CD4-positive, alpha-beta T cell (primary cell): ENCODE measurements at regions not wholly inside any gene's neighbourhood (a gene's known extent, or its start where the extent isn't known, plus 50 kb on each side); places are given as distances from the start of the nearest gene placed in this dataset.

Experiments used
- ATAC-seq: fragments of 200-7000 bp; cut with Tn5 transposase; one replicate; pipeline ENCODE4 v1.10.0; 2022; ENCODE audit warnings: mild to moderate bottlenecking; ENCODE audit not compliant: poor library complexity
- CTCF ChIA-PET: fragments of 350-600 bp; sonication (Branson Sonifier 250); formaldehyde crosslinking; loops from one replicate; lab custom pipeline; 2021; ENCODE audit warnings: antibody characterized with exemption, inconsistent platforms; lab: Charles Lee
- POLR2A ChIA-PET: fragments of 350-600 bp; sonication (Branson Sonifier 250); formaldehyde crosslinking; loops from one replicate; lab custom pipeline; 2021; ENCODE audit warnings: antibody characterized with exemption, inconsistent platforms; lab: Charles Lee
- DNase-seq, 14 experiments: peaks; one replicate each; pipeline ENCODE4 v3.0.0-alpha.2; 2013 to 2020; ENCODE audit warnings: mixed read lengths in 2 of 14
- H3K27ac ChIP-seq, 2 donors: one replicate each; pipeline versions ENCODE4 v1.5.1 to v1.7.0; 2013; ENCODE audit warnings: low read length in 2 of 2, low read depth in 1 of 2, mild to moderate bottlenecking in 1 of 2
- H3K27me3 ChIP-seq, 2 experiments: 1 replicate in 1 of 2; 2 replicates in 1 of 2; pipeline versions ENCODE4 v1.6.1 to v1.7.0; 2013; ENCODE audit warnings: low read length in 2 of 2, control low read depth in 1 of 2, mild to moderate bottlenecking in 1 of 2, moderate library complexity in 1 of 2; ENCODE audit not compliant: insufficient read depth in 2 of 2, control insufficient read depth in 1 of 2
- H3K36me3 ChIP-seq: one replicate; pipeline ENCODE4 v1.6.1; 2013; ENCODE audit warnings: low read length, control low read depth; ENCODE audit not compliant: insufficient read depth
- H3K4me1 ChIP-seq: one replicate; pipeline ENCODE4 v1.6.1; 2013; ENCODE audit warnings: low read length, control low read depth; ENCODE audit not compliant: insufficient read depth
- H3K4me3 ChIP-seq: one replicate; pipeline ENCODE4 v1.5.1; 2013; ENCODE audit warnings: mild to moderate bottlenecking, low read length, moderate library complexity
- H3K9me3 ChIP-seq, 2 experiments: 1 replicate in 1 of 2; 2 replicates in 1 of 2; pipeline versions ENCODE4 v1.6.1 to v1.7.0; 2013; ENCODE audit warnings: low read length in 2 of 2, mild to moderate bottlenecking in 2 of 2, control low read depth in 1 of 2, moderate library complexity in 1 of 2; ENCODE audit not compliant: control insufficient read depth in 1 of 2, insufficient read depth in 1 of 2
- H3K27ac Mint-ChIP-seq: one replicate; pipeline ENCODE4 v1.8.0; 2020; ENCODE audit warnings: mixed read lengths
- H3K27me3 Mint-ChIP-seq: one replicate; pipeline ENCODE4 v1.8.0; 2021; ENCODE audit warnings: mixed read lengths
- H3K36me3 Mint-ChIP-seq: one replicate; pipeline ENCODE4 v1.8.0; 2021; ENCODE audit warnings: low read depth, mixed read lengths
- H3K4me1 Mint-ChIP-seq: one replicate; pipeline ENCODE4 v1.8.0; 2021; ENCODE audit warnings: low read depth, mixed read lengths
- H3K4me3 Mint-ChIP-seq: one replicate; pipeline ENCODE4 v1.8.0; 2020; ENCODE audit warnings: mild to moderate bottlenecking, mixed read lengths
- H3K9me3 Mint-ChIP-seq: one replicate; pipeline ENCODE4 v1.8.0; 2020; ENCODE audit warnings: mixed read lengths
- intact Hi-C, 2 experiments: fragments of 100-400 bp; cut with DNase I in 1 of 2; cut with micrococcal nuclease in 1 of 2; formaldehyde crosslinking; loops; one replicate each; pipeline versions ENCODE4 v1.15.1 to v1.9.0; 2023 to 2025; cut with DNase I, micrococcal nuclease
- TF ChIP-seq, protein P1 (sequence below): fragments of 200-600 bp; IDR thresholded peaks from one replicate; pipeline ENCODE4 v1.8.0; 2022; ENCODE audit warnings: antibody characterized with exemption, mild to moderate bottlenecking

DNA sequence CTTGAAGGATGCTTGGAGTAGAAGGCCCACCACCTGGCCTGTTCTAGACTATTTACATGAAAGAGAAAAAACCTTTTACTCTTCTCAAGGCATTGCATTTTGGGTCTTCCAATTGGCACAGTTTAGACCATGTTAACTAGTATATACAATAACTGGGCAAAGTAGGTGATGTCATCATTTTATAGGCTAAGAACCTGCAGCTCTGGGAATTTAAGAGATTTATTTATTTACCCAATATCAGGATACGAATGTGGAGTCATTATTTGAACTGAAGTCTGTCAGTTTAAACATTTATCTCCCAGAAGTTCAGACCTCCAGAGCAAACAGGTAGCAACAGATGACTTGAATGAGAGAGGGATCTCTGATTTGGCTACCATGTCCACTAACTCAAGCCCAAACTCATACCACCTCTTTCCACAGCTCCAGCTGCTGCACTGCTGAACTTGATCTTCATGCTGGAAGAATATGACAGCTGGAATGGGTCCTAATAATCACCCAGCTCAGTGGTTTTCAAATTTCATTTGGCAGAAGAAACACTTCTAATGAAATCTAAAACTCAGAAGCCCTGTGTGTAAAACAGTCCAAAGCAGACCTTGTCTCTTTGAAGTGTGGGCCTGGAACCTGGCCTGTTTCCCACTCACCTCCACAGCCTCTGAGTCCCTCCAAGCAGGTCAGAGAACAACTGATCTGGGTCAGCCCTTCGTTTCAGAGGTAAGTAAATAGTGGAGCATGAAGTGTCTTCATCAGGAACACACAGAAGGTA, 179.2 kb downstream of the EMP1 start:
- no peak overlapping the region for H3K27ac ChIP-seq
- CTCF ChIA-PET: no interaction called here

GRCh38 chr12:13374793-13375192, 178.3 kb downstream of the EMP1 start:
- CTCF ChIA-PET: no interaction called here

More for the DNA sequence above, 179.2 kb downstream of the EMP1 start:
- Mint-ChIP-seq H3K27me3 (peaks cover 19% of the 10 kb centered on the region), H3K4me1 (no peaks in the 10 kb centered on the region), H3K36me3 (no peaks in the 10 kb centered on the region), H3K9me3 (no peaks in the 10 kb centered on the region), H3K27ac (no peak overlapping the region), H3K4me3 (no peak overlapping the region)
- intact Hi-C loops: no loop called here
- H3K27me3 ChIP-seq: no peaks in the 10 kb centered on the region
- no peaks in the 10 kb centered on the region for H3K4me1 ChIP-seq
- DNase-seq (no peak), ATAC-seq (no peak)
- POLR2A ChIA-PET: no interaction called here
- H3K9me3 ChIP-seq: no peaks in the 10 kb centered on the region
- H3K36me3 ChIP-seq: no peaks in the 10 kb centered on the region
- TF ChIP-seq, protein P1, sequence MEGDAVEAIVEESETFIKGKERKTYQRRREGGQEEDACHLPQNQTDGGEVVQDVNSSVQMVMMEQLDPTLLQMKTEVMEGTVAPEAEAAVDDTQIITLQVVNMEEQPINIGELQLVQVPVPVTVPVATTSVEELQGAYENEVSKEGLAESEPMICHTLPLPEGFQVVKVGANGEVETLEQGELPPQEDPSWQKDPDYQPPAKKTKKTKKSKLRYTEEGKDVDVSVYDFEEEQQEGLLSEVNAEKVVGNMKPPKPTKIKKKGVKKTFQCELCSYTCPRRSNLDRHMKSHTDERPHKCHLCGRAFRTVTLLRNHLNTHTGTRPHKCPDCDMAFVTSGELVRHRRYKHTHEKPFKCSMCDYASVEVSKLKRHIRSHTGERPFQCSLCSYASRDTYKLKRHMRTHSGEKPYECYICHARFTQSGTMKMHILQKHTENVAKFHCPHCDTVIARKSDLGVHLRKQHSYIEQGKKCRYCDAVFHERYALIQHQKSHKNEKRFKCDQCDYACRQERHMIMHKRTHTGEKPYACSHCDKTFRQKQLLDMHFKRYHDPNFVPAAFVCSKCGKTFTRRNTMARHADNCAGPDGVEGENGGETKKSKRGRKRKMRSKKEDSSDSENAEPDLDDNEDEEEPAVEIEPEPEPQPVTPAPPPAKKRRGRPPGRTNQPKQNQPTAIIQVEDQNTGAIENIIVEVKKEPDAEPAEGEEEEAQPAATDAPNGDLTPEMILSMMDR: no peak
- no peak overlapping the region for H3K4me3 ChIP-seq

GRCh38 chr12:13373803-13374202, 177.3 kb downstream of the EMP1 start:
- TF ChIP-seq, protein P1: no peak
- POLR2A ChIA-PET: no interaction called here

More at GRCh38 chr12:13374793-13375192, 178.3 kb downstream of the EMP1 start:
- Mint-ChIP-seq H3K27me3 (peaks cover 15% of the 10 kb centered on the region), H3K27ac (no peak overlapping the region), H3K9me3 (no peaks in the 10 kb centered on the region), H3K36me3 (no peaks in the 10 kb centered on the region), H3K4me3 (no peak overlapping the region), H3K4me1 (no peaks in the 10 kb centered on the region)
- TF ChIP-seq, protein P1: no peak
- Histone ChIP-seq H3K36me3 (no peaks in the 10 kb centered on the region), H3K4me1 (no peaks in the 10 kb centered on the region), H3K9me3 (no peaks in the 10 kb centered on the region), H3K4me3 (no peak overlapping the region), H3K27ac (no peak overlapping the region), H3K27me3 (no peaks in the 10 kb centered on the region)
- POLR2A ChIA-PET: no interaction called here
- DNase-seq (no peak), ATAC-seq (no peak)
- intact Hi-C loops: no loop called here

More at GRCh38 chr12:13373803-13374202, 177.3 kb downstream of the EMP1 start:
- Mint-ChIP-seq H3K36me3 (no peaks in the 10 kb centered on the region), H3K27ac (no peak overlapping the region), H3K4me3 (no peak overlapping the region), H3K4me1 (no peaks in the 10 kb centered on the region), H3K27me3 (peaks cover 14% of the 10 kb centered on the region), H3K9me3 (no peaks in the 10 kb centered on the region)
- H3K36me3 ChIP-seq: no peaks in the 10 kb centered on the region
- DNase-seq (no peak), ATAC-seq (no peak)
- CTCF ChIA-PET: no interaction called here
- H3K4me3 ChIP-seq: no peak overlapping the region
- intact Hi-C loops: no loop called here
- no peaks in the 10 kb centered on the region for H3K27me3 ChIP-seq
- no peaks in the 10 kb centered on the region for H3K9me3 ChIP-seq
- no peaks in the 10 kb centered on the region for H3K4me1 ChIP-seq
- H3K27ac ChIP-seq: no peak overlapping the region
